ENCODE measurements at regions not wholly inside any gene's neighbourhood (a gene's known extent, or its start where the extent isn't known, plus 50 kb on each side); places are given as distances from the start of the nearest gene placed in this dataset.

- TF ChIP-seq CTCF (IDR thresholded peaks at IDR 0.05; ENCODE audit: borderline replicate concordance, extremely low read depth, low read length, poor library complexity, severe bottlenecking), result no peak
- TF ChIP-seq EZH2 (IDR thresholded peaks at IDR 0.05; ENCODE audit: borderline replicate concordance, low read depth, low read length, severe bottlenecking), result no peak
These were observed 311.7 kb upstream of the CCDC196 start for GRCh38 chr14:66174453-66174891.
